ENCODE measurements at regions not wholly inside any gene's neighbourhood (a gene's known extent, or its start where the extent isn't known, plus 50 kb on each side); places are given as distances from the start of the nearest gene placed in this dataset.

GRCh38 chr10:65294329-65294728 is 1631.5 kb upstream of the LRRTM3 start:
- TF ChIP-seq CTCF (IDR thresholded peaks at IDR 0.05; ENCODE audit: insufficient read depth, low read length, poor library complexity, severe bottlenecking) = no peak
- Histone ChIP-seq H3K36me3 (ENCODE audit: control insufficient read depth, insufficient read depth, low read length) (no peaks in the 10 kb centered on the region), H3K27me3 (ENCODE audit: control insufficient read depth, insufficient read depth, low read length) (no peaks in the 10 kb centered on the region), H3K4me3 (ENCODE audit: low read depth, low read length) (no peak overlapping the region)
- DNase-seq (ENCODE audit: low read depth) = no peak

GRCh38 chr10:65301181-65301580 is 1624.7 kb upstream of the LRRTM3 start:
- H3K27me3 ChIP-seq (ENCODE audit: control insufficient read depth, insufficient read depth, low read length) = no peaks in the 10 kb centered on the region
- no peak for TF ChIP-seq CTCF (IDR thresholded peaks at IDR 0.05; ENCODE audit: insufficient read depth, low read length, poor library complexity, severe bottlenecking)
- no peak for DNase-seq (ENCODE audit: low read depth)
- H3K4me3 ChIP-seq (ENCODE audit: low read depth, low read length) = no peak overlapping the region
- no peaks in the 10 kb centered on the region for H3K36me3 ChIP-seq (ENCODE audit: control insufficient read depth, insufficient read depth, low read length)

GRCh38 chr10:65306201-65306600 is 1619.6 kb upstream of the LRRTM3 start:
- TF ChIP-seq CTCF (IDR thresholded peaks at IDR 0.05; ENCODE audit: insufficient read depth, low read length, poor library complexity, severe bottlenecking) = no peak
- Histone ChIP-seq H3K27me3 (ENCODE audit: control insufficient read depth, insufficient read depth, low read length) (no peaks in the 10 kb centered on the region), H3K4me3 (ENCODE audit: low read depth, low read length) (no peak overlapping the region), H3K36me3 (ENCODE audit: control insufficient read depth, insufficient read depth, low read length) (no peaks in the 10 kb centered on the region)
- DNase-seq (ENCODE audit: low read depth) = no peak

GRCh38 chr10:65312876-65313275 is 1613.0 kb upstream of the LRRTM3 start:
- TF ChIP-seq CTCF (IDR thresholded peaks at IDR 0.05; ENCODE audit: insufficient read depth, low read length, poor library complexity, severe bottlenecking) = no peak
- DNase-seq (ENCODE audit: low read depth) = no peak
- H3K4me3 ChIP-seq (ENCODE audit: low read depth, low read length) = no peak overlapping the region
- H3K36me3 ChIP-seq (ENCODE audit: control insufficient read depth, insufficient read depth, low read length) = no peaks in the 10 kb centered on the region
- no peaks in the 10 kb centered on the region for H3K27me3 ChIP-seq (ENCODE audit: control insufficient read depth, insufficient read depth, low read length)

DNA sequence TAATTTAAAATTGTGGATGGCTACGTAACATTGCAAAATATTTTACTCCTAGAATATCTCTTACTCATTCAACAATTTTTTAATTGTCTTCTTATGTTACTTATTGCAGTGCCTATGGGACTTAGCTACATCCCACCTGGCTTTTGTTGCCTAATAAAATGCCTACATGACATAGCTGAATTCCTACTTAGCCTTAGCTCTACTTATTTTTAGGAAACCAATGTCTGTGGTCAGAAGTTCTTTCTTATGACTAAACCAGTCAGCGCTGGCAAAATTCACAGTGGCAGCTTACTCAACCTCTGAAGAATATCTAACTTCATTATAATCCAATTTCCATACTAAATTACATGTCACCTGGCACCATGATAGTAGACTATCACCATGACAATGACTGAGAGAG is 1612.4 kb upstream of the LRRTM3 start:
- Histone ChIP-seq H3K4me3 (ENCODE audit: low read depth, low read length) (no peak overlapping the region), H3K36me3 (ENCODE audit: control insufficient read depth, insufficient read depth, low read length) (no peaks in the 10 kb centered on the region), H3K27me3 (ENCODE audit: control insufficient read depth, insufficient read depth, low read length) (no peaks in the 10 kb centered on the region)
- TF ChIP-seq CTCF (IDR thresholded peaks at IDR 0.05; ENCODE audit: insufficient read depth, low read length, poor library complexity, severe bottlenecking) = no peak
- peak; percentile 23 for DNase-seq (ENCODE audit: low read depth)

GRCh38 chr10:65314253-65314652 is 1611.6 kb upstream of the LRRTM3 start:
- TF ChIP-seq CTCF (IDR thresholded peaks at IDR 0.05; ENCODE audit: insufficient read depth, low read length, poor library complexity, severe bottlenecking) = no peak
- no peak for DNase-seq (ENCODE audit: low read depth)
- Histone ChIP-seq H3K4me3 (ENCODE audit: low read depth, low read length) (no peak overlapping the region), H3K27me3 (ENCODE audit: control insufficient read depth, insufficient read depth, low read length) (no peaks in the 10 kb centered on the region), H3K36me3 (ENCODE audit: control insufficient read depth, insufficient read depth, low read length) (no peaks in the 10 kb centered on the region)

All from kidney epithelial cell (primary cell).